ENCODE measurements at regions not wholly inside any gene's neighbourhood (a gene's known extent, or its start where the extent isn't known, plus 50 kb on each side); places are given as distances from the start of the nearest gene placed in this dataset.

- no peak for DNase-seq (ENCODE audit: low spot score)
Observed at GRCh38 chr14:95466506-95466905, 49.9 kb downstream of the SYNE3 start.

GRCh38 chr14:95465936-95466335 lies 50.5 kb downstream of the SYNE3 start:
- no peak for DNase-seq (ENCODE audit: low spot score)

- no peak for DNase-seq (ENCODE audit: low spot score)
Observed at GRCh38 chr14:95465358-95465757, 51.1 kb downstream of the SYNE3 start.

GRCh38 chr14:95464514-95464913 lies 51.9 kb downstream of the SYNE3 start:
- DNase-seq (ENCODE audit: low spot score), result no peak

- no peak for DNase-seq (ENCODE audit: low spot score)
Observed at GRCh38 chr14:95464103-95464502, 52.3 kb downstream of the SYNE3 start.

GRCh38 chr14:95463171-95463901 lies 53.1 kb downstream of the SYNE3 start:
- no peak for DNase-seq (ENCODE audit: low spot score)

GRCh38 chr14:95462491-95462890 lies 54.0 kb downstream of the SYNE3 start:
- DNase-seq (ENCODE audit: low spot score), result no peak

- DNase-seq (ENCODE audit: low spot score), result peak; percentile 58
Observed at GRCh38 chr14:95460647-95461478, 55.6 kb downstream of the SYNE3 start.

GRCh38 chr14:95458906-95459305 lies 57.5 kb downstream of the SYNE3 start:
- no peak for DNase-seq (ENCODE audit: low spot score)

- no peak for DNase-seq (ENCODE audit: low spot score)
Observed at GRCh38 chr14:95458459-95458858, 58.0 kb downstream of the SYNE3 start.

GRCh38 chr14:95456281-95456680 lies 60.2 kb downstream of the SYNE3 start:
- no peak for DNase-seq (ENCODE audit: low spot score)

- DNase-seq (ENCODE audit: low spot score), result no peak
Observed at GRCh38 chr14:95455246-95455645, 61.2 kb downstream of the SYNE3 start.

- no peak for DNase-seq (ENCODE audit: low spot score)
Observed at GRCh38 chr14:95453713-95453980, 62.8 kb downstream of the SYNE3 start.

- no peak for DNase-seq (ENCODE audit: low spot score)
Observed at GRCh38 chr14:95452893-95453712, 63.3 kb downstream of the SYNE3 start.

GRCh38 chr14:95452176-95452892 lies 64.1 kb downstream of the SYNE3 start:
- no peak for DNase-seq (ENCODE audit: low spot score)

- DNase-seq (ENCODE audit: low spot score), result no peak
Observed at GRCh38 chr14:95449131-95449530, 67.3 kb downstream of the SYNE3 start.

- DNase-seq (ENCODE audit: low spot score), result no peak
Observed at GRCh38 chr14:95446470-95446869, 70.0 kb downstream of the SYNE3 start.

GRCh38 chr14:95445676-95446075 lies 70.8 kb downstream of the SYNE3 start:
- no peak for DNase-seq (ENCODE audit: low spot score)

GRCh38 chr14:95445161-95445560 lies 71.3 kb downstream of the SYNE3 start:
- DNase-seq (ENCODE audit: low spot score), result no peak

- no peak for DNase-seq (ENCODE audit: low spot score)
Observed at GRCh38 chr14:95444132-95445129, 72.0 kb downstream of the SYNE3 start.

GRCh38 chr14:95442633-95443021 lies 73.8 kb downstream of the SYNE3 start:
- peak; percentile 51 for DNase-seq (ENCODE audit: low spot score)
